Transverse colon (tissue), 4 donors: ENCODE measurements at regions not wholly inside any gene's neighbourhood (a gene's known extent, or its start where the extent isn't known, plus 50 kb on each side); places are given as distances from the start of the nearest gene placed in this dataset.

Experiments
- DNase-seq: peaks from one replicate; pipeline ENCODE4 v3.0.0-alpha.2; 2019
- H3K27ac ChIP-seq, 4 donors: fragments of 200-600 bp; sonication (generic); 2 replicates each; pipeline ENCODE4 v1.5.1; 2016 to 2018; ENCODE audit warnings: inconsistent platforms in 4 of 4
- H3K27me3 ChIP-seq: fragments of 200-600 bp; sonication (generic); 2 replicates; pipeline ENCODE4 v1.5.1; 2017; ENCODE audit warnings: inconsistent platforms
- H3K36me3 ChIP-seq, 4 donors: fragments of 200-600 bp; sonication (generic); 2 replicates each; pipeline ENCODE4 v1.5.1; 2017 to 2019; ENCODE audit warnings: inconsistent platforms in 4 of 4
- H3K4me1 ChIP-seq, 4 donors: fragments of 200-600 bp; sonication (generic); 2 replicates each; pipeline ENCODE4 v1.5.1; 2017 to 2020; ENCODE audit warnings: inconsistent platforms in 4 of 4
- H3K4me3 ChIP-seq, 4 donors: fragments of 200-600 bp; sonication (generic); 1 replicate in 1 of 4; 2 replicates in 3 of 4; pipeline versions ENCODE4 v1.5.1 to v1.6.1; 2017 to 2019; ENCODE audit warnings: inconsistent platforms in 4 of 4
- H3K9me3 ChIP-seq, 2 donors: fragments of 200-600 bp; sonication (generic); 2 replicates each; pipeline ENCODE4 v1.5.1; 2017 to 2019; ENCODE audit warnings: inconsistent platforms in 2 of 2
- EP300 ChIP-seq: sonication (generic); formaldehyde crosslinking; IDR thresholded peaks from one replicate; pipeline ENCODE4 v1.6.1; 2017; ENCODE audit warnings: antibody characterized with exemption, low read depth
- POLR2A ChIP-seq: fragments of 450-650 bp; IDR thresholded peaks from one replicate; pipeline ENCODE4 v1.6.1; 2016; ENCODE audit warnings: antibody characterized with exemption, mild to moderate bottlenecking, moderate library complexity
- POLR2AphosphoS5 ChIP-seq, 3 donors: sonication (generic); formaldehyde crosslinking; IDR thresholded peaks; one replicate each; pipeline ENCODE4 v1.6.1; 2016; ENCODE audit warnings: antibody characterized with exemption in 3 of 3
- WGBS, 2 donors: methylation state at CpG; one replicate each; pipeline ENCODE4 v1.1.5; 2018; ENCODE audit warnings: low coverage in 1 of 2; 5-methylcytosine and 5-hydroxymethylcytosine counted together
- in situ Hi-C, 4 donors: fragments of 200-750 bp; cut with MboI; loops; one replicate each; pipeline versions ENCODE4 v1.15.0 to v1.15.1; 2017; ENCODE audit warnings: low sequenced_read_pairs in 3 of 4, low pct_ligation_motif_present in 1 of 4, low pct_unique_long_range_greater_than_20kb in 1 of 4
- intact Hi-C: fragments of 100-400 bp; cut with DNase I; formaldehyde crosslinking; loops from one replicate; pipeline ENCODE4 v1.15.1; 2023; ENCODE audit warnings: low total_unique reads
- TF ChIP-seq, protein P1 (sequence below), 5 experiments: fragments of 200-600 bp in 3 of 5; fragments of 450-650 bp in 2 of 5; sonication (generic) in 3 of 5; IDR thresholded peaks; 1 replicate in 2 of 5; 2 replicates in 3 of 5; pipeline ENCODE4 v1.5.1; 2016 to 2017; ENCODE audit warnings: antibody characterized with exemption in 5 of 5, inconsistent platforms in 3 of 5, mild to moderate bottlenecking in 2 of 5, moderate library complexity in 1 of 5

DNA sequence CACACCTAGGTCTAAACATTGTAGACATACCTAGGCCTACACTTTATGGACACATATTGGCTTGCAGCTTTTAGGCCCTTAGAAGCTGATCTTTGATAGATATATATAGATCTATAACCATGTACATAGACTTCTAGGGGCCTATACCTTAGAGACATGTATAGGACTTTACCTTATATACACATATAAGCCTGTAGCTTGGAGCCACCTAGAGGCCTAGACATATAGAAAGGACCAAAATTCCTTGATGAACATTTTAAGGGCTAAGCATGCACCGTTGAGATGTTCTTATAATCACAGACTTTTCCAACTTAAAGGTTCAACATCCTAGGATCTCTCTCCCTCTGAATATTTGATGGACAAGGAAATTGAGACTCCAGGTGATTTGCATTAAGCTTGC lies 371.7 kb upstream of the SASH1 start:
- H3K27me3 ChIP-seq = no peaks in the 10 kb centered on the region
- intact Hi-C loops (no loop called here), in situ Hi-C loops (no loop called here)
- H3K9me3 ChIP-seq = no peaks in the 10 kb centered on the region
- H3K27ac ChIP-seq = no peak overlapping the region
- DNase-seq = no peak
- no peaks in the 10 kb centered on the region for H3K36me3 ChIP-seq
- WGBS, 2 donors = 0 to 93% methylated on average over 1 of the region's 1 CpG
- H3K4me3 ChIP-seq = no peak overlapping the region
- TF ChIP-seq, protein P1, sequence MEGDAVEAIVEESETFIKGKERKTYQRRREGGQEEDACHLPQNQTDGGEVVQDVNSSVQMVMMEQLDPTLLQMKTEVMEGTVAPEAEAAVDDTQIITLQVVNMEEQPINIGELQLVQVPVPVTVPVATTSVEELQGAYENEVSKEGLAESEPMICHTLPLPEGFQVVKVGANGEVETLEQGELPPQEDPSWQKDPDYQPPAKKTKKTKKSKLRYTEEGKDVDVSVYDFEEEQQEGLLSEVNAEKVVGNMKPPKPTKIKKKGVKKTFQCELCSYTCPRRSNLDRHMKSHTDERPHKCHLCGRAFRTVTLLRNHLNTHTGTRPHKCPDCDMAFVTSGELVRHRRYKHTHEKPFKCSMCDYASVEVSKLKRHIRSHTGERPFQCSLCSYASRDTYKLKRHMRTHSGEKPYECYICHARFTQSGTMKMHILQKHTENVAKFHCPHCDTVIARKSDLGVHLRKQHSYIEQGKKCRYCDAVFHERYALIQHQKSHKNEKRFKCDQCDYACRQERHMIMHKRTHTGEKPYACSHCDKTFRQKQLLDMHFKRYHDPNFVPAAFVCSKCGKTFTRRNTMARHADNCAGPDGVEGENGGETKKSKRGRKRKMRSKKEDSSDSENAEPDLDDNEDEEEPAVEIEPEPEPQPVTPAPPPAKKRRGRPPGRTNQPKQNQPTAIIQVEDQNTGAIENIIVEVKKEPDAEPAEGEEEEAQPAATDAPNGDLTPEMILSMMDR (IDR thresholded peaks at IDR 0.05) = peak in 2 of 5 experiments; percentile 10 to 20
- TF ChIP-seq POLR2A = no peak
- TF ChIP-seq POLR2AphosphoS5 (IDR thresholded peaks at IDR 0.05) = no peak
- H3K4me1 ChIP-seq = no peaks in the 10 kb centered on the region

DNA sequence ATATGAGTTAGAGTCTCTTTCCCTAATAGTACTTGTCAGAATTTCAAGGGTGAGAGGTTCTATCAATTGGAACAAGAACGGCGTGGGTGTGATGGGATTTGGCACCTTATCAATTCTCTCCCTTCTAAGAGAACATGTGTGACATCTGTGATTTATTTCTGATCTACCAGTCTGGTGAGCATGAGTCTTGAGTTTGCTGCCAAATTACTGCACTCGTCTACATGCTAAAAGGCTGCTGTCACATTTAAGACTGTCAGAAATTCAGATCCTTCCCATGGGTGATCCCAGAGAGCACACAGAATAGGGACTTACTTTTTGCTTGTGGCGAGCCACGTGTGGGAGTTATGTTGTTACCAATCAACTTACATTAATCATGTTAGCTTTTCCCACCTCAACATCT lies 370.2 kb upstream of the SASH1 start:
- in situ Hi-C loops (no loop called here), intact Hi-C loops (no loop called here)
- H3K4me3 ChIP-seq = no peak overlapping the region
- H3K36me3 ChIP-seq = no peaks in the 10 kb centered on the region
- no peaks in the 10 kb centered on the region for H3K27me3 ChIP-seq
- H3K27ac ChIP-seq = no peak overlapping the region
- DNase-seq = no peak
- TF ChIP-seq POLR2AphosphoS5 (IDR thresholded peaks at IDR 0.05) (no peak), POLR2A (no peak), EP300 (no peak)
- TF ChIP-seq, protein P1 (IDR thresholded peaks at IDR 0.05) = no peak
- no peaks in the 10 kb centered on the region for H3K9me3 ChIP-seq
- 92 to 93% methylated on average over 5 of the region's 5 CpGs for WGBS, 2 donors
- H3K4me1 ChIP-seq = no peaks in the 10 kb centered on the region

DNA sequence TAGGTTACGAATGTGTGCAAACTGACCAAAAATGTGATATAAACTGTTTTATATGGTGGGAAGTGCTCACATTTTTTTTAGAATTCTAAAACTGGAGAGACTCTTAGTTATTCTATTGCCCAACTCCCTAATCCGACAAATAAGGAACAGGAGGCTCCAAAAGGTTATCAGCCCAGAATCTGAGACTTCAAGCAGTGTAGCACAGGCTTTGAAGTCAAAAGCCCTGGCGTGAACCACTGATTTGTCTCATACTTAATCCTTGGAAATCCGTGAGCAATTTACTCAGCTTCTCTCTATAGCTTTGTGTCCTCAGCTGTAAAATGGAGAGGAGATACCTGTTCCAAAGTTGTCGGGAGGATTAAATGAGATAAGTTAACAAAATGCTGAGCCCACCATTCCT lies 368.8 kb upstream of the SASH1 start:
- Histone ChIP-seq H3K27ac (no peak overlapping the region), H3K36me3 (no peaks in the 10 kb centered on the region), H3K4me3 (no peak overlapping the region), H3K4me1 (no peaks in the 10 kb centered on the region), H3K9me3 (no peaks in the 10 kb centered on the region), H3K27me3 (no peaks in the 10 kb centered on the region)
- TF ChIP-seq EP300 = no peak
- in situ Hi-C loops = no loop called here
- 76 to 82% methylated on average over 2 to 5 of the region's 5 CpGs for WGBS, 2 donors
- intact Hi-C loops = no loop called here
- DNase-seq = no peak

DNA sequence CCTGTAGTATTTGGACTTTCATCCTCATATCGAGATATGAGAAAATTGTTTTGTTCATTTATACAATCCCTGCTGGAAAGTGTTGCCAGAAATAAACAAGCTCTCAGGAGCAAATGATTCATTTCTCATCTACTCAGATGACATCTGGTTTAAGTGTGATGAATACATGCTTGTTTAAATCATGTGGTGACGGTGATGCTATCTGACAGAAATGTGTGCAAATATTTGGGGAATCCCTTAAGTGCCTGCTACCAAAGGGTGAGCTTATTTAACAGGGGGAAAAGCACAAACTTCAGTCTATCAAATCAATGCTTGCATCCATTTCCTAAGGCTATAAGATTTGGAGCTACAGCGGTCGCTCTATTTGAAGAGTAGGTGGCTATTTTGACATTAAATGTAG lies 368.3 kb upstream of the SASH1 start:
- intact Hi-C loops (no loop called here), in situ Hi-C loops (no loop called here)
- Histone ChIP-seq H3K9me3 (no peaks in the 10 kb centered on the region), H3K27me3 (no peaks in the 10 kb centered on the region), H3K27ac (no peak overlapping the region), H3K4me1 (no peaks in the 10 kb centered on the region), H3K36me3 (no peaks in the 10 kb centered on the region), H3K4me3 (no peak overlapping the region)
- TF ChIP-seq POLR2AphosphoS5 (IDR thresholded peaks at IDR 0.05) (no peak), EP300 (no peak), POLR2A (no peak)
- TF ChIP-seq, protein P1 (IDR thresholded peaks at IDR 0.05) = no peak
- 66 to 77% methylated on average over 4 of the region's 4 CpGs for whole genome bisulfite sequencing, 2 donors
- no peak for DNase-seq

DNA sequence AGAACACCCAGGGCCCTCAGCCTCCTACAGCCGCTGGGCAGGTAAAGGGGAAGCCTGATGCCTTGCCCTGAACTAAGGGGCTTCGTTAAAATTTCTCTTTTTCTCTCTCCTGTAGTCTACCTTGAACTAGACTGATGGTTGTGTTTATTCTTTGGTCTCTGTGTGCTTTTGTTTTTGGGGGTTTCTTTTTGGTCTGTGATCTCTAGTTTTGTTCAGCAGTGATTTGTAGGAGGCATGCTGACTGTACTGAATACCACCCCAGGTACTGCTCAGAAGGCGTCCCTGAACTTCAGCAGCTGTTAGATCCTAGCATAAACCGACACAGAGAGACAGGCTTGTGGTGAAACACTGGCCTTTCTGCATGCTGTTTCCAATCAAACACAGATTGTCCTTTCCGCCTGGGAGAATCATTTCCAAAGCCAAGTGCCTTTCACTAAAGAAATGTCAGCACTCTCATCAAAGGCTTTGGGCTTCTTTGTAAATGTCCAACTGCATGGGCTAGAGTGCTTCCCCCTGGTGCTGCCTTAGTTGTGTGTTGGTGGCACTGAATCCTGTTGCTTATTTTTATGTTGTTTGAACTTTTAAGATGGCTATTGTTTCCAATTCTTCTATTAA lies 364.7 kb upstream of the SASH1 start:
- DNase-seq = no peak
- Histone ChIP-seq H3K9me3 (no peaks in the 10 kb centered on the region), H3K27me3 (no peaks in the 10 kb centered on the region), H3K4me1 (no peaks in the 10 kb centered on the region), H3K4me3 (no peak overlapping the region), H3K27ac (no peak overlapping the region), H3K36me3 (no peaks in the 10 kb centered on the region)
- in situ Hi-C loops = no loop called here
- intact Hi-C loops = no loop called here
- no peak for TF ChIP-seq POLR2A
- TF ChIP-seq EP300 = no peak
- TF ChIP-seq, protein P1 (IDR thresholded peaks at IDR 0.05) = no peak
- TF ChIP-seq POLR2AphosphoS5 (IDR thresholded peaks at IDR 0.05) = no peak
- 83% methylated on average over 5 of the region's 5 CpGs; no CpG with 5 or more reads in 1 of the 2 donors for WGBS, 2 donors
